ENCODE measurements at regions not wholly inside any gene's neighbourhood (a gene's known extent, or its start where the extent isn't known, plus 50 kb on each side); places are given as distances from the start of the nearest gene placed in this dataset.

DNA sequence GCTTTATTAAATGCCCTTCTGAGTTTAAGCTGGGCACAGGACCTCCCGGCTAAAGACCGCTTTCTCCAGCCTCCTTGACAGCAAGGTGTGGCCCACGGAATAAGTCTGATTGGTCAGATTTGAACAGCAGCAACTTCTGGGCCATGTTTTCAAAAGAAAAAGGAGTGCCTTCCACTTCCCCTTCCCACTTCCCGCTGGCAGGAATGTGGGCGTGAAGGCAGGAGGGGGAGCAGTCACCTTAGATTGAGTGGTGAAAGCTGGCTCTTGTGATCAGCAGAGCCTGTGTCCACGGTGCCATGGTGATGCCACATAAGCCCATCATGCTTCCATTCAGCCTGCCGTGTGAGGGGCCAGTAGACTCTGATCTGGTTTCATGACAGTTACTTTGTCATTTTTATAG lies 136.6 kb upstream of the GLI2 start:
- Histone ChIP-seq H3K36me3 (no peaks in the 10 kb centered on the region), H3K9me3 (peaks cover 0 to 8% (median 0%) of the 10 kb centered on the region in 3 donors), H3K4me1 (peaks cover 0 to 24% (median 11%) of the 10 kb centered on the region in 3 donors), H3K27ac (no peak overlapping the region), H3K27me3 (peaks cover 5% of the 10 kb centered on the region), H3K4me3 (no peak overlapping the region)
- WGBS, 2 donors (ENCODE audit: low coverage in 1 of 2): 90 to 92% methylated on average over 2 to 7 of the region's 7 CpGs
- no peak for TF ChIP-seq CTCF (IDR thresholded peaks at IDR 0.05)
- TF ChIP-seq EP300 (IDR thresholded peaks at IDR 0.05): no peak
- TF ChIP-seq POLR2A (IDR thresholded peaks at IDR 0.05): no peak
- no peak for TF ChIP-seq POLR2AphosphoS5 (IDR thresholded peaks at IDR 0.05)
- ATAC-seq: no peak

GRCh38 chr2:120599656-120600055 lies 136.0 kb upstream of the GLI2 start:
- H3K4me1 ChIP-seq: peaks cover 0 to 24% (median 11%) of the 10 kb centered on the region in 3 donors

DNA sequence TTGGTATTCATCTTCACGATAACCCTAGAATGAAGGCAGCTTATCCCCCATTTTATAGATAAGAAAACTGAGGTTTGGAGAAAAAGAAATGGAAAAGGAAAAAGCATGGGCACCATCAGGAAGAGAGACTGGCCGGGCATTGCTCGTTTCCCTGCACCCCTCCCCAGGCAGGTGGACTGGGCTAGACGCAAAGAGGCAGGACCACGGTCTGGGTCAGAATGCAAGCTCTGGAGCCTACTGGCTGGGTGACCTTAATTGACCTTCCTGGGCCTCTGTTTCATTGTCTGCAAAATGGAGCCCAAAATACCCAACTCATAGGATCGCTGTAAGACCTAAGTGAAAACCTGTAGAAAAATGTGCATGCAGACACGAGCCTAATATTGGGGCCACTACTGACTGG lies 135.3 kb upstream of the GLI2 start:
- ATAC-seq: no peak
- TF ChIP-seq POLR2AphosphoS5 (IDR thresholded peaks at IDR 0.05): no peak
- TF ChIP-seq EP300 (IDR thresholded peaks at IDR 0.05): no peak
- no peak for TF ChIP-seq CTCF (IDR thresholded peaks at IDR 0.05)
- no peak for TF ChIP-seq POLR2A (IDR thresholded peaks at IDR 0.05)
- Histone ChIP-seq H3K9me3 (peaks cover 0 to 8% (median 0%) of the 10 kb centered on the region in 3 donors), H3K4me3 (no peak overlapping the region), H3K4me1 (peaks cover 0 to 24% (median 11%) of the 10 kb centered on the region in 3 donors), H3K36me3 (no peaks in the 10 kb centered on the region), H3K27me3 (peaks cover 9% of the 10 kb centered on the region), H3K27ac (no peak overlapping the region)
- WGBS, 2 donors (ENCODE audit: low coverage in 1 of 2): 95 to 97% methylated on average over 4 to 5 of the region's 7 CpGs

More at GRCh38 chr2:120599656-120600055, 136.0 kb upstream of the GLI2 start:
- Histone ChIP-seq H3K4me3 (no peak overlapping the region), H3K27ac (no peak overlapping the region), H3K27me3 (peaks cover 5% of the 10 kb centered on the region), H3K9me3 (peaks cover 0 to 8% (median 0%) of the 10 kb centered on the region in 3 donors), H3K36me3 (no peaks in the 10 kb centered on the region)
- TF ChIP-seq POLR2AphosphoS5 (IDR thresholded peaks at IDR 0.05) (no peak), POLR2A (IDR thresholded peaks at IDR 0.05) (no peak), EP300 (IDR thresholded peaks at IDR 0.05) (no peak)
- WGBS, 2 donors (ENCODE audit: low coverage in 1 of 2): 76% methylated on average over 3 of the region's 7 CpGs; no CpG with 5 or more reads in 1 of the 2 donors
- no peak for ATAC-seq

- Histone ChIP-seq H3K27me3 (peaks cover 9% of the 10 kb centered on the region), H3K9me3 (peaks cover 0 to 8% (median 0%) of the 10 kb centered on the region in 3 donors), H3K4me1 (peaks cover 0 to 21% (median 11%) of the 10 kb centered on the region in 3 donors), H3K36me3 (no peaks in the 10 kb centered on the region), H3K4me3 (no peak overlapping the region), H3K27ac (no peak overlapping the region)
- no peak for ATAC-seq
- no peak for TF ChIP-seq POLR2AphosphoS5 (IDR thresholded peaks at IDR 0.05)
- no peak for TF ChIP-seq POLR2A (IDR thresholded peaks at IDR 0.05)
- no peak for TF ChIP-seq CTCF (IDR thresholded peaks at IDR 0.05)
- TF ChIP-seq EP300 (IDR thresholded peaks at IDR 0.05): no peak
- 100% methylated on average over 1 of the region's 5 CpGs; no CpG with 5 or more reads in 1 of the 2 donors for WGBS, 2 donors (ENCODE audit: low coverage in 1 of 2)
Measured at GRCh38 chr2:120600786-120601185, 134.9 kb upstream of the GLI2 start.

- H3K4me1 ChIP-seq: peaks cover 0 to 13% (median 5%) of the 10 kb centered on the region in 3 donors
- ATAC-seq: no peak
- TF ChIP-seq EP300 (IDR thresholded peaks at IDR 0.05) (no peak), POLR2A (IDR thresholded peaks at IDR 0.05) (no peak), CTCF (IDR thresholded peaks at IDR 0.05) (no peak), POLR2AphosphoS5 (IDR thresholded peaks at IDR 0.05) (no peak)
- no peak overlapping the region for H3K4me3 ChIP-seq
- no peaks in the 10 kb centered on the region for H3K36me3 ChIP-seq
- H3K27ac ChIP-seq: no peak overlapping the region
- H3K27me3 ChIP-seq: peaks cover 9% of the 10 kb centered on the region
- peaks cover 0 to 8% (median 0%) of the 10 kb centered on the region in 3 donors for H3K9me3 ChIP-seq
- 75% methylated on average over 1 of the region's 9 CpGs; no CpG with 5 or more reads in 1 of the 2 donors for WGBS, 2 donors (ENCODE audit: low coverage in 1 of 2)
Measured at GRCh38 chr2:120601566-120601965, 134.1 kb upstream of the GLI2 start.

Measured in gastroesophageal sphincter (tissue), 4 donors.